ENCODE measurements at regions not wholly inside any gene's neighbourhood (a gene's known extent, or its start where the extent isn't known, plus 50 kb on each side); places are given as distances from the start of the nearest gene placed in this dataset.

DNA sequence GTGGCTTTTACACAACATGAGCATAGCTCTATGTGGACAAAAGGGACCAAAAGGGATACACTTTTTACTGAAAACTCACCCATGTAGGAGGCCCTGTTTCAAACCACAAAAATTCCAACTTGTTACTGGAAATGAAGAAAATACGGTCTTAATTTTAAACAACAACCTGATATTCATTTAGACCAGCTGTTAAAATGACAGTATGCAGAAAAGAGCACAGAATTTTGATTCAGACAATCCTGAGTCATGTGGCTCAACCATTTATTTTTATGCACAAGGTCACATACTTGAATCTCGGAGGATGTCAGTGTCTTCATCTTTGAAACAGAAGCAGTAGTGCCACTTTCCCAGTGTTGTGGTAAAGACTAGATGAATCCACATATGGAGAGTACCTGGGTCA, 426.5 kb upstream of the NFE2L3 start:
- Histone ChIP-seq H3K79me1 (ENCODE audit: low read length) (no peaks in the 10 kb centered on the region), H3K23ac (ENCODE audit: low read length) (no peak overlapping the region), H2BK120ac (ENCODE audit: low read depth, low read length) (no peak overlapping the region), H3K79me2 (ENCODE audit: control insufficient read depth, insufficient read depth, low read length) (no peaks in the 10 kb centered on the region), H3K4ac (ENCODE audit: low read depth, low read length) (no peak overlapping the region), H3K18ac (ENCODE audit: low read length) (no peak overlapping the region), H3K4me1 (ENCODE audit: control insufficient read depth, low read depth, low read length) (peaks cover 6% of the 10 kb centered on the region), H2BK15ac (replicated peaks; ENCODE audit: low read depth) (no peak overlapping the region), H3K4me2 (ENCODE audit: low read length) (no peak overlapping the region), H4K5ac (ENCODE audit: low read length) (no peak overlapping the region), H3K9ac (ENCODE audit: low read length) (no peak overlapping the region), H3K56ac (ENCODE audit: low read length) (no peak overlapping the region), H3K4me3 (ENCODE audit: low read length) (no peak overlapping the region), H2BK5ac (ENCODE audit: low read length) (no peak overlapping the region), H3K36me3 (ENCODE audit: control insufficient read depth, insufficient read depth, low read length) (no peaks in the 10 kb centered on the region), H4K8ac (ENCODE audit: low read depth, low read length) (no peak overlapping the region), H3K27me3 (ENCODE audit: insufficient read depth, low read length, poor library complexity) (no peaks in the 10 kb centered on the region), H2AK5ac (ENCODE audit: low read length) (no peak overlapping the region), H3K27ac (ENCODE audit: low read depth, low read length) (no peak overlapping the region)
- WGBS (ENCODE audit: extremely low coverage, insufficient coverage, low lambda C conversion rate), result no CpG with 5 or more reads among the region's 2 CpGs
- DNase-seq, result no peak

DNA sequence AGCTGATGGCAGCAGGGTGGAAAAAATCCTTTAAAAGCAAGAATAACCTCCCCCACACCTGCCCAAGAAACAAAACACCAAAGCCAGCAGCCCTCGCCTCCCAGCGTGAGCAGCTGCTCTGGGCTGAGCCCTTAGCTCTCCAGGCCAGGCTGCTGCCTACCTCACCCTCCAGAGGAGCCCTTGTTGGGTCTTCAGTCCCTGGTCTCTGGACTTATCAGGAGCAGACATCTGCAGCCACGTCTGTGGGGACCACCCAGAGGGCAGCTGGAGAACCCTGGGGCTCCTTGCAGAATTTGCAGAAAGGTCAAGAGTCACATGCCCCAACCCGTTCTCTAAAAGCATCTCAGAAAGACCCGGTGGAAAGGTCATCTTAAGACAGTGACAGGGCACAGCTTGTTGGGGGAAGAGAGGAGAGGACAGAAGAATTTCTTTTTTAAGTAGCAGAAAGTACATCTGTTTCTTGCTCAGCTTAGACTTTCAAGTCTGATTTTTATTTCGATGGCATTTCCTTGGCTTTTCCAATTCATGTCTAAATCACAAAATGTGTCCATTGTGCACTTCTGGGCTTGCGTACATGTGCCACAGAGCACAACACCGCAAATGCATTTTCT, 425.7 kb upstream of the NFE2L3 start:
- Histone ChIP-seq H4K8ac (ENCODE audit: low read depth, low read length) (no peak overlapping the region), H3K79me1 (ENCODE audit: low read length) (no peaks in the 10 kb centered on the region), H3K36me3 (ENCODE audit: control insufficient read depth, insufficient read depth, low read length) (no peaks in the 10 kb centered on the region), H3K9ac (ENCODE audit: low read length) (no peak overlapping the region), H3K27me3 (ENCODE audit: insufficient read depth, low read length, poor library complexity) (no peaks in the 10 kb centered on the region), H4K5ac (ENCODE audit: low read length) (no peak overlapping the region), H3K79me2 (ENCODE audit: control insufficient read depth, insufficient read depth, low read length) (no peaks in the 10 kb centered on the region), H2BK120ac (ENCODE audit: low read depth, low read length) (peak overlapping the region; percentile 13), H3K56ac (ENCODE audit: low read length) (no peak overlapping the region), H2BK5ac (ENCODE audit: low read length) (no peak overlapping the region), H2BK15ac (replicated peaks; ENCODE audit: low read depth) (no peak overlapping the region), H2AK5ac (ENCODE audit: low read length) (no peak overlapping the region), H3K4me1 (ENCODE audit: control insufficient read depth, low read depth, low read length) (peaks cover 8% of the 10 kb centered on the region), H3K4me2 (ENCODE audit: low read length) (no peak overlapping the region), H3K27ac (ENCODE audit: low read depth, low read length) (no peak overlapping the region), H3K18ac (ENCODE audit: low read length) (peak overlapping the region; percentile 2), H3K23ac (ENCODE audit: low read length) (no peak overlapping the region), H3K4ac (ENCODE audit: low read depth, low read length) (peak overlapping the region; percentile 81), H3K4me3 (ENCODE audit: low read length) (no peak overlapping the region)
- DNase-seq, result peak; percentile 74
- WGBS (ENCODE audit: extremely low coverage, insufficient coverage, low lambda C conversion rate), result no CpG with 5 or more reads among the region's 8 CpGs

DNA sequence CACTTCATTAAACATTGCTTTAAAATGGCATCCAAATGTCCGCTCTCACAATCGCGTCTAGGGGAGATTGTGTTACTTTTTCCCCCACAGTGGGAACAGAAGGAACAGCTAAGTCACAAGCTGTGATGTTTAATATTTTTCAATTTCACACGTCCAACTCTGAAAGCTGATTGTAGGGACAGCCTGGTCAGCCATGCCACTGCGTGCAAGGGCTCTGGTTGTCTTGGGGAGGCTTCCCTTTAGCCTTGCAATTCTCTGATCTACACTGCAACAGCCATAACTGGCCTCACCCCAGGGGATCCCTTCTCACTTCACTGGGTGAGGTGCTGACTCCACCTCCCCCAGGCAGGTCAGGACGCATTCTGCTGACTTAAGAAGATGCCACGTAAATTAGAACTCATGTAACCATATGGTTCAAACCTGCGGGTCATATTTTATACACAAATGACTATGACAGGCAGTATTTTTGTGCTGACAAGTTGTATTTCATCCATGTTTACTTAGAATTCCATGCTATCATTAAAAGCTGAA, 425.2 kb upstream of the NFE2L3 start:
- H4K8ac ChIP-seq (ENCODE audit: low read depth, low read length), result no peak overlapping the region
- no peak overlapping the region for H3K4ac ChIP-seq (ENCODE audit: low read depth, low read length)
- peak overlapping the region; percentile 2 for H3K18ac ChIP-seq (ENCODE audit: low read length)
- H3K23ac ChIP-seq (ENCODE audit: low read length), result no peak overlapping the region
- no peak overlapping the region for H2BK5ac ChIP-seq (ENCODE audit: low read length)
- H2BK15ac ChIP-seq (replicated peaks; ENCODE audit: low read depth), result no peak overlapping the region
- WGBS (ENCODE audit: extremely low coverage, insufficient coverage, low lambda C conversion rate), result no CpG with 5 or more reads among the region's 8 CpGs
- no peaks in the 10 kb centered on the region for H3K79me2 ChIP-seq (ENCODE audit: control insufficient read depth, insufficient read depth, low read length)
- H3K36me3 ChIP-seq (ENCODE audit: control insufficient read depth, insufficient read depth, low read length), result no peaks in the 10 kb centered on the region
- no peak overlapping the region for H3K27ac ChIP-seq (ENCODE audit: low read depth, low read length)
- no peak overlapping the region for H3K56ac ChIP-seq (ENCODE audit: low read length)
- H4K5ac ChIP-seq (ENCODE audit: low read length), result no peak overlapping the region
- no peak overlapping the region for H3K4me2 ChIP-seq (ENCODE audit: low read length)
- H2AK5ac ChIP-seq (ENCODE audit: low read length), result no peak overlapping the region
- H3K4me1 ChIP-seq (ENCODE audit: control insufficient read depth, low read depth, low read length), result peaks cover 8% of the 10 kb centered on the region
- no peaks in the 10 kb centered on the region for H3K79me1 ChIP-seq (ENCODE audit: low read length)
- H3K9ac ChIP-seq (ENCODE audit: low read length), result no peak overlapping the region
- no peak overlapping the region for H3K4me3 ChIP-seq (ENCODE audit: low read length)
- no peak overlapping the region for H2BK120ac ChIP-seq (ENCODE audit: low read depth, low read length)
- peak; percentile 31 for DNase-seq
- no peaks in the 10 kb centered on the region for H3K27me3 ChIP-seq (ENCODE audit: insufficient read depth, low read length, poor library complexity)

DNA sequence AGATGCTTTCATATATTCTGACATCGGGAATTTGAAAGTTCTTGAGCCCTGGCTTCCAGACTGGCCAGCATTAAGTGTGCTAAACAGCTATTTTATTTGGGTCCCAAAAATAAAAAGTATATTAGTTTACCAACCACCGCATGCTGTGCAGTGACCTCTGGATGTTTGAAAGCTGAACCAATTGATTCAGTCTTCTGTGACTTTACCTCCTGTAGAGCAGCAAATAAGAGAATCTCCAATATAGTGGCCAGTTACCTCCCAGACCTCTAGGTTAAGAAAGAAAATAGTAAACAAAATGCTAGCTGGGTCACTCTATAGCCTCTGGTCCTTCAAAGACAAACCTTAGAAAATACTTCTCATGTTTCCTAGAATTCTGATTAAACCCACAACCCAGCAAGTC, 424.6 kb upstream of the NFE2L3 start:
- no peak overlapping the region for H3K9ac ChIP-seq (ENCODE audit: low read length)
- H3K27ac ChIP-seq (ENCODE audit: low read depth, low read length), result no peak overlapping the region
- H3K4me2 ChIP-seq (ENCODE audit: low read length), result no peak overlapping the region
- no peak overlapping the region for H2BK5ac ChIP-seq (ENCODE audit: low read length)
- no CpG with 5 or more reads among the region's 2 CpGs for WGBS (ENCODE audit: extremely low coverage, insufficient coverage, low lambda C conversion rate)
- H3K23ac ChIP-seq (ENCODE audit: low read length), result no peak overlapping the region
- H3K36me3 ChIP-seq (ENCODE audit: control insufficient read depth, insufficient read depth, low read length), result no peaks in the 10 kb centered on the region
- no peaks in the 10 kb centered on the region for H3K79me2 ChIP-seq (ENCODE audit: control insufficient read depth, insufficient read depth, low read length)
- H3K4me3 ChIP-seq (ENCODE audit: low read length), result no peak overlapping the region
- no peak overlapping the region for H2BK120ac ChIP-seq (ENCODE audit: low read depth, low read length)
- no peak for DNase-seq
- H2BK15ac ChIP-seq (replicated peaks; ENCODE audit: low read depth), result no peak overlapping the region
- no peak overlapping the region for H4K5ac ChIP-seq (ENCODE audit: low read length)
- no peak overlapping the region for H3K4ac ChIP-seq (ENCODE audit: low read depth, low read length)
- H2AK5ac ChIP-seq (ENCODE audit: low read length), result no peak overlapping the region
- peaks cover 10% of the 10 kb centered on the region for H3K4me1 ChIP-seq (ENCODE audit: control insufficient read depth, low read depth, low read length)
- H3K79me1 ChIP-seq (ENCODE audit: low read length), result no peaks in the 10 kb centered on the region
- no peaks in the 10 kb centered on the region for H3K27me3 ChIP-seq (ENCODE audit: insufficient read depth, low read length, poor library complexity)
- no peak overlapping the region for H4K8ac ChIP-seq (ENCODE audit: low read depth, low read length)
- H3K18ac ChIP-seq (ENCODE audit: low read length), result no peak overlapping the region
- no peak overlapping the region for H3K56ac ChIP-seq (ENCODE audit: low read length)

- WGBS (ENCODE audit: extremely low coverage, insufficient coverage, low lambda C conversion rate), result no CpG with 5 or more reads among the region's 2 CpGs
These were observed 424.1 kb upstream of the NFE2L3 start for GRCh38 chr7:25727876-25728275.

More at GRCh38 chr7:25727876-25728275, 424.1 kb upstream of the NFE2L3 start:
- H3K56ac ChIP-seq (ENCODE audit: low read length), result no peak overlapping the region
- no peak overlapping the region for H2AK5ac ChIP-seq (ENCODE audit: low read length)
- H3K4me2 ChIP-seq (ENCODE audit: low read length), result no peak overlapping the region
- H3K36me3 ChIP-seq (ENCODE audit: control insufficient read depth, insufficient read depth, low read length), result no peaks in the 10 kb centered on the region
- H2BK120ac ChIP-seq (ENCODE audit: low read depth, low read length), result no peak overlapping the region
- no peaks in the 10 kb centered on the region for H3K27me3 ChIP-seq (ENCODE audit: insufficient read depth, low read length, poor library complexity)
- H3K4ac ChIP-seq (ENCODE audit: low read depth, low read length), result no peak overlapping the region
- H3K4me1 ChIP-seq (ENCODE audit: control insufficient read depth, low read depth, low read length), result peaks cover 10% of the 10 kb centered on the region
- H2BK15ac ChIP-seq (replicated peaks; ENCODE audit: low read depth), result no peak overlapping the region
- no peak overlapping the region for H3K4me3 ChIP-seq (ENCODE audit: low read length)
- H4K8ac ChIP-seq (ENCODE audit: low read depth, low read length), result no peak overlapping the region
- H2BK5ac ChIP-seq (ENCODE audit: low read length), result no peak overlapping the region
- H3K79me1 ChIP-seq (ENCODE audit: low read length), result no peaks in the 10 kb centered on the region
- H4K5ac ChIP-seq (ENCODE audit: low read length), result no peak overlapping the region
- H3K23ac ChIP-seq (ENCODE audit: low read length), result no peak overlapping the region
- no peak for DNase-seq
- H3K18ac ChIP-seq (ENCODE audit: low read length), result no peak overlapping the region
- H3K27ac ChIP-seq (ENCODE audit: low read depth, low read length), result no peak overlapping the region
- no peak overlapping the region for H3K9ac ChIP-seq (ENCODE audit: low read length)
- H3K79me2 ChIP-seq (ENCODE audit: control insufficient read depth, insufficient read depth, low read length), result no peaks in the 10 kb centered on the region
